NT2/D1 (cell line): ENCODE measurements at regions not wholly inside any gene's neighbourhood (a gene's known extent, or its start where the extent isn't known, plus 50 kb on each side); places are given as distances from the start of the nearest gene placed in this dataset.

Source experiments
- DNase-seq: peaks from one replicate; pipeline ENCODE4 v3.0.0-alpha.2; 2011; ENCODE audit warnings: low read depth, low spot score
- H3K27me3 ChIP-seq: 2 replicates; pipeline ENCODE4 v1.6.0; 2011; ENCODE audit warnings: mild to moderate bottlenecking; ENCODE audit not compliant: insufficient read length, insufficient read depth
- H3K36me3 ChIP-seq: 2 replicates; pipeline ENCODE4 v1.6.1; 2011; ENCODE audit warnings: mild to moderate bottlenecking, low read length, mixed read lengths; ENCODE audit not compliant: insufficient read depth, insufficient read length
- H3K4me1 ChIP-seq: 2 replicates; pipeline ENCODE4 v1.5.1; 2011; ENCODE audit not compliant: insufficient read depth, insufficient read length
- H3K4me3 ChIP-seq: 2 replicates; pipeline ENCODE4 v1.5.1; 2011; ENCODE audit warnings: low read depth; ENCODE audit not compliant: insufficient read length
- H3K9ac ChIP-seq: 2 replicates; pipeline ENCODE4 v1.6.0; 2011; ENCODE audit warnings: low read depth; ENCODE audit not compliant: insufficient read length
- H3K9me3 ChIP-seq: 2 replicates; pipeline ENCODE4 v1.5.1; 2011; ENCODE audit warnings: mild to moderate bottlenecking, low read length; ENCODE audit not compliant: insufficient read depth
- SUZ12 ChIP-seq: IDR thresholded peaks from 2 replicates; pipeline ENCODE4 v1.6.1; 2011; ENCODE audit not compliant: insufficient read length, insufficient read depth; ENCODE audit errors: extremely low read depth
- YY1 ChIP-seq: IDR thresholded peaks from 2 replicates; pipeline ENCODE4 v1.6.1; 2011; ENCODE audit not compliant: insufficient read length, insufficient read depth
- ZNF274 ChIP-seq: IDR thresholded peaks from 2 replicates; pipeline ENCODE4 v1.6.1; 2011; ENCODE audit warnings: mild to moderate bottlenecking, low read depth, low read length

GRCh38 chr5:114658194-114658593, 296.3 kb downstream of the KCNN2 start:
- Histone ChIP-seq H3K9me3 (no peaks in the 10 kb centered on the region), H3K4me1 (no peaks in the 10 kb centered on the region), H3K4me3 (no peak overlapping the region), H3K27me3 (no peaks in the 10 kb centered on the region), H3K36me3 (no peaks in the 10 kb centered on the region), H3K9ac (no peak overlapping the region)
- TF ChIP-seq ZNF274 (no peak), SUZ12 (no peak), YY1 (no peak)
- DNase-seq = no peak

- Histone ChIP-seq H3K4me1 (no peaks in the 10 kb centered on the region), H3K36me3 (no peaks in the 10 kb centered on the region), H3K4me3 (no peak overlapping the region), H3K9ac (no peak overlapping the region), H3K9me3 (no peaks in the 10 kb centered on the region), H3K27me3 (no peaks in the 10 kb centered on the region)
- TF ChIP-seq YY1 = no peak
- TF ChIP-seq SUZ12 = no peak
- DNase-seq = no peak
These were observed 295.7 kb downstream of the KCNN2 start for GRCh38 chr5:114657342-114658130.

GRCh38 chr5:114649878-114650277, 288.0 kb downstream of the KCNN2 start:
- H3K4me1 ChIP-seq = no peaks in the 10 kb centered on the region
- H3K9me3 ChIP-seq = no peaks in the 10 kb centered on the region
- no peak overlapping the region for H3K9ac ChIP-seq
- no peak for DNase-seq
- H3K36me3 ChIP-seq = no peaks in the 10 kb centered on the region
- H3K4me3 ChIP-seq = no peak overlapping the region
- TF ChIP-seq SUZ12 (no peak), ZNF274 (no peak), YY1 (no peak)
- no peaks in the 10 kb centered on the region for H3K27me3 ChIP-seq

GRCh38 chr5:114648940-114649339, 287.1 kb downstream of the KCNN2 start:
- no peak overlapping the region for H3K9ac ChIP-seq
- H3K36me3 ChIP-seq = no peaks in the 10 kb centered on the region
- H3K4me1 ChIP-seq = no peaks in the 10 kb centered on the region
- no peak overlapping the region for H3K4me3 ChIP-seq
- TF ChIP-seq ZNF274 (no peak), YY1 (no peak), SUZ12 (no peak)
- H3K9me3 ChIP-seq = no peaks in the 10 kb centered on the region
- no peaks in the 10 kb centered on the region for H3K27me3 ChIP-seq
- DNase-seq = no peak

- no peaks in the 10 kb centered on the region for H3K4me1 ChIP-seq
- DNase-seq = no peak
- H3K4me3 ChIP-seq = no peak overlapping the region
- TF ChIP-seq SUZ12 (no peak), ZNF274 (no peak), YY1 (no peak)
- H3K9me3 ChIP-seq = no peaks in the 10 kb centered on the region
- H3K36me3 ChIP-seq = no peaks in the 10 kb centered on the region
- no peaks in the 10 kb centered on the region for H3K27me3 ChIP-seq
- H3K9ac ChIP-seq = no peak overlapping the region
These were observed 282.7 kb downstream of the KCNN2 start for GRCh38 chr5:114644576-114644975.

GRCh38 chr5:114636271-114636670, 274.4 kb downstream of the KCNN2 start:
- H3K9ac ChIP-seq = no peak overlapping the region
- DNase-seq = no peak
- no peaks in the 10 kb centered on the region for H3K9me3 ChIP-seq
- TF ChIP-seq ZNF274 (no peak), SUZ12 (no peak), YY1 (no peak)
- no peaks in the 10 kb centered on the region for H3K27me3 ChIP-seq
- H3K36me3 ChIP-seq = no peaks in the 10 kb centered on the region
- no peaks in the 10 kb centered on the region for H3K4me1 ChIP-seq
- no peak overlapping the region for H3K4me3 ChIP-seq

GRCh38 chr5:114634967-114635901, 273.4 kb downstream of the KCNN2 start:
- DNase-seq = no peak
- no peak overlapping the region for H3K4me3 ChIP-seq
- TF ChIP-seq ZNF274 (no peak), SUZ12 (no peak)

More at GRCh38 chr5:114634967-114635901, 273.4 kb downstream of the KCNN2 start:
- no peaks in the 10 kb centered on the region for H3K4me1 ChIP-seq
- no peaks in the 10 kb centered on the region for H3K9me3 ChIP-seq
- no peaks in the 10 kb centered on the region for H3K27me3 ChIP-seq
- no peaks in the 10 kb centered on the region for H3K36me3 ChIP-seq
- no peak overlapping the region for H3K9ac ChIP-seq
